SK-N-SH (cell line): ENCODE measurements at regions not wholly inside any gene's neighbourhood (a gene's known extent, or its start where the extent isn't known, plus 50 kb on each side); places are given as distances from the start of the nearest gene placed in this dataset.

Experiments used
- CTCF ChIA-PET: fragments of 300-600, 350-600 bp; formaldehyde crosslinking; extraction: SDS; loops from one replicate; lab custom pipeline; 2021; lab: Yijun Ruan, JAX
- POLR2A ChIA-PET: fragments of 350-600 bp; sonication (Branson Sonifier 250); formaldehyde crosslinking; extraction: SDS; loops from one replicate; lab custom pipeline; 2020; ENCODE audit warnings: antibody characterized with exemption, inconsistent platforms; lab: Yijun Ruan, JAX
- DNase-seq: peaks from one replicate; pipeline ENCODE4 v3.0.0; 2012
- H2AFZ ChIP-seq: fragments of 200-600 bp; sonication (generic); 2 replicates; pipeline ENCODE4 v1.8.1; 2016; ENCODE audit warnings: antibody characterized with exemption, mild to moderate bottlenecking, low read depth
- H3F3A ChIP-seq: fragments of 200-600 bp; sonication (generic); replicated peaks from 2 replicates; pipeline ENCODE3; 2016; ENCODE audit warnings: antibody characterized with exemption, mild to moderate bottlenecking; ENCODE audit not compliant: insufficient read depth
- H3K27ac ChIP-seq, 2 experiments: fragments of 200-500 bp in 1 of 2; fragments of 200-600 bp in 1 of 2; sonication (Bioruptor generic) in 1 of 2; sonication (generic), shearing (Covaris generic) in 1 of 2; 2 replicates each; pipeline versions ENCODE4 v1.5.1 to v1.6.1; 2014 to 2016; ENCODE audit warnings: low read depth in 2 of 2, inconsistent platforms in 1 of 2, low read length in 1 of 2, mild to moderate bottlenecking in 1 of 2, mixed read lengths in 1 of 2
- H3K27me3 ChIP-seq: fragments of 200-600 bp; sonication (generic), shearing (Covaris generic); 2 replicates; pipeline ENCODE4 v1.6.1; 2016; ENCODE audit warnings: mixed run types; ENCODE audit not compliant: insufficient read depth
- H3K36me3 ChIP-seq, 2 experiments: fragments of 200-500 bp in 1 of 2; fragments of 200-600 bp in 1 of 2; sonication (Bioruptor generic) in 1 of 2; sonication (generic) in 1 of 2; replicated peaks in 1 of 2; 2 replicates each; pipeline versions ENCODE3 to v1.5.1; 2014 to 2016; ENCODE audit warnings: low read length in 1 of 2, mild to moderate bottlenecking in 1 of 2; ENCODE audit not compliant: insufficient read depth in 2 of 2, control insufficient read depth in 1 of 2
- H3K4me1 ChIP-seq, 2 experiments: fragments of 200-500 bp in 1 of 2; fragments of 200-600 bp in 1 of 2; sonication (Bioruptor generic) in 1 of 2; sonication (generic), shearing (Covaris generic) in 1 of 2; 2 replicates each; pipeline versions ENCODE4 v1.5.1 to v1.6.1; 2014 to 2016; ENCODE audit warnings: low read depth in 1 of 2, low read length in 1 of 2, mixed run types in 1 of 2; ENCODE audit not compliant: insufficient read depth in 2 of 2, control insufficient read depth in 1 of 2
- H3K4me2 ChIP-seq: fragments of 200-600 bp; sonication (generic), shearing (Covaris generic); 2 replicates; pipeline ENCODE4 v1.6.1; 2017; ENCODE audit warnings: mixed run types
- H3K4me3 ChIP-seq, 2 experiments: fragments of 200-500 bp in 1 of 2; fragments of 200-600 bp in 1 of 2; sonication (Bioruptor generic) in 1 of 2; sonication (generic), shearing (Covaris generic) in 1 of 2; 2 replicates each; pipeline versions ENCODE4 v1.5.1 to v1.8.1; 2014 to 2016; ENCODE audit warnings: low read depth in 2 of 2, inconsistent platforms in 1 of 2, low read length in 1 of 2, mild to moderate bottlenecking in 1 of 2, mixed read lengths in 1 of 2, moderate library complexity in 1 of 2
- H3K79me2 ChIP-seq: fragments of 200-600 bp; sonication (generic); 2 replicates; pipeline ENCODE4 v1.8.1; 2017; ENCODE audit warnings: mild to moderate bottlenecking; ENCODE audit not compliant: insufficient read depth
- H3K9ac ChIP-seq: fragments of 200-600 bp; sonication (generic); 2 replicates; pipeline ENCODE4 v1.6.1; 2017; ENCODE audit warnings: mixed run types
- H3K9me2 ChIP-seq: fragments of 200-600 bp; sonication (generic); 2 replicates; pipeline ENCODE4 v1.6.1; 2017; ENCODE audit warnings: mixed run types
- H3K9me3 ChIP-seq: fragments of 200-600 bp; sonication (generic); 2 replicates; pipeline ENCODE4 v1.6.1; 2017; ENCODE audit warnings: mixed run types, mild to moderate bottlenecking, moderate library complexity
- H4K20me1 ChIP-seq: fragments of 200-600 bp; sonication (generic); 2 replicates; pipeline ENCODE4 v1.6.1; 2017; ENCODE audit warnings: mild to moderate bottlenecking, mixed run types; ENCODE audit not compliant: insufficient read depth
- CTCF ChIP-seq: fragments of 200-600 bp; sonication (generic); IDR thresholded peaks from 2 replicates; pipeline ENCODE4 v1.6.1; 2017; ENCODE audit warnings: antibody characterized with exemption, mild to moderate bottlenecking, moderate library complexity
- ELF1 ChIP-seq: IDR thresholded peaks from 2 replicates; pipeline ENCODE4 v1.4.0; 2012
- EP300 ChIP-seq, 2 experiments: IDR thresholded peaks; 2 replicates each; pipeline versions ENCODE4 v1.4.0 to v1.6.1; 2012; ENCODE audit warnings: borderline replicate concordance in 1 of 2, low read depth in 1 of 2, low read length in 1 of 2
- FOXM1 ChIP-seq: IDR thresholded peaks from 2 replicates; pipeline ENCODE4 v1.4.0; 2012; ENCODE audit warnings: low read depth, mild to moderate bottlenecking
- GATA2 ChIP-seq: sonication (generic); formaldehyde crosslinking; IDR thresholded peaks from 2 replicates; pipeline ENCODE4 v1.5.0; 2020; ENCODE audit warnings: mild to moderate bottlenecking, missing genetic modification reagents
- IRF3 ChIP-seq: fragments of 150-350 bp; IDR thresholded peaks from 2 replicates; pipeline ENCODE4 v1.6.1; 2016; ENCODE audit warnings: mild to moderate bottlenecking, low read depth, low read length
- NFIC ChIP-seq: IDR thresholded peaks from 2 replicates; pipeline ENCODE4 v1.4.0; 2012; ENCODE audit warnings: borderline replicate concordance
- PBX3 ChIP-seq: IDR thresholded peaks from 2 replicates; pipeline ENCODE4; 2012
- RAD21 ChIP-seq: IDR thresholded peaks from 2 replicates; pipeline ENCODE4 v1.6.1; 2012; ENCODE audit warnings: mild to moderate bottlenecking, low read length
- TAF1 ChIP-seq: IDR thresholded peaks from 2 replicates; pipeline ENCODE4 v1.6.1; 2012; ENCODE audit warnings: low read depth, mild to moderate bottlenecking, low read length, moderate library complexity, borderline replicate concordance
- TEAD4 ChIP-seq: IDR thresholded peaks from 2 replicates; pipeline ENCODE4 v1.4.0; 2012; ENCODE audit warnings: mild to moderate bottlenecking, borderline replicate concordance; ENCODE audit not compliant: insufficient read depth
- USF1 ChIP-seq: IDR thresholded peaks from 2 replicates; pipeline ENCODE4 v1.4.0; 2012; ENCODE audit warnings: low read depth, borderline replicate concordance
- YY1 ChIP-seq: IDR thresholded peaks from 2 replicates; pipeline ENCODE4 v1.4.0; 2012; ENCODE audit warnings: low read depth, mild to moderate bottlenecking
- WGBS: methylation state at CpG from one replicate; pipeline ENCODE4 v1.1.6; 2017; ENCODE audit warnings: low lambda C conversion rate; 5-methylcytosine and 5-hydroxymethylcytosine counted together

- POLR2A ChIA-PET: no interaction called here
- CTCF ChIA-PET: no interaction called here
These were observed 108.0 kb upstream of the TLL1 start for GRCh38 chr4:165765053-165765452.

GRCh38 chr4:165766018-165766417 is 107.0 kb upstream of the TLL1 start:
- DNase-seq: no peak
- H3K4me1 ChIP-seq: no peaks in the 10 kb centered on the region
- no peaks in the 10 kb centered on the region for H3K9me2 ChIP-seq
- H3K27ac ChIP-seq: no peak overlapping the region
- H3K9me3 ChIP-seq: no peaks in the 10 kb centered on the region
- no peak overlapping the region for H3K9ac ChIP-seq
- CTCF ChIA-PET: no interaction called here
- no peaks in the 10 kb centered on the region for H3K79me2 ChIP-seq
- no peak overlapping the region for H2AFZ ChIP-seq
- no peaks in the 10 kb centered on the region for H4K20me1 ChIP-seq
- no peaks in the 10 kb centered on the region for H3K27me3 ChIP-seq
- H3K4me2 ChIP-seq: no peak overlapping the region
- WGBS: 46% methylated on average over 6 of the region's 6 CpGs
- no peak overlapping the region for H3K4me3 ChIP-seq
- TF ChIP-seq TAF1 (no peak), FOXM1 (no peak), YY1 (no peak), CTCF (no peak), GATA2 (CRISPR knock-in tag) (no peak), NFIC (no peak), TEAD4 (no peak), IRF3 (no peak), EP300 (IDR thresholded peaks at IDR 0.05; ENCODE audit: borderline replicate concordance in 1 of 2, low read depth in 1 of 2, low read length in 1 of 2) (no peak), ELF1 (no peak), USF1 (no peak), PBX3 (no peak), RAD21 (no peak)
- H3K36me3 ChIP-seq: no peaks in the 10 kb centered on the region
- no peaks in the 10 kb centered on the region for H3F3A ChIP-seq
- POLR2A ChIA-PET: no interaction called here

More at GRCh38 chr4:165765053-165765452, 108.0 kb upstream of the TLL1 start:
- WGBS: 6% methylated on average over 1 of the region's 1 CpG
- Histone ChIP-seq H4K20me1 (no peaks in the 10 kb centered on the region), H3K9me2 (no peaks in the 10 kb centered on the region), H3K4me1 (no peaks in the 10 kb centered on the region), H3K27me3 (no peaks in the 10 kb centered on the region), H2AFZ (no peak overlapping the region), H3K9me3 (no peaks in the 10 kb centered on the region), H3K36me3 (no peaks in the 10 kb centered on the region), H3K4me2 (no peak overlapping the region), H3F3A (no peaks in the 10 kb centered on the region), H3K27ac (no peak overlapping the region), H3K9ac (no peak overlapping the region), H3K4me3 (no peak overlapping the region), H3K79me2 (no peaks in the 10 kb centered on the region)
- no peak for DNase-seq
- TF ChIP-seq EP300 (IDR thresholded peaks at IDR 0.05; ENCODE audit: borderline replicate concordance in 1 of 2, low read depth in 1 of 2, low read length in 1 of 2) (no peak), GATA2 (CRISPR knock-in tag) (no peak)
